ENCODE measurements at regions not wholly inside any gene's neighbourhood (a gene's known extent, or its start where the extent isn't known, plus 50 kb on each side); places are given as distances from the start of the nearest gene placed in this dataset.
"Not testable (repeated sequence)": the region's sequence is repeated elsewhere in the genome, so short reads cannot be mapped to it uniquely, and the experiment has no call there.

DNA sequence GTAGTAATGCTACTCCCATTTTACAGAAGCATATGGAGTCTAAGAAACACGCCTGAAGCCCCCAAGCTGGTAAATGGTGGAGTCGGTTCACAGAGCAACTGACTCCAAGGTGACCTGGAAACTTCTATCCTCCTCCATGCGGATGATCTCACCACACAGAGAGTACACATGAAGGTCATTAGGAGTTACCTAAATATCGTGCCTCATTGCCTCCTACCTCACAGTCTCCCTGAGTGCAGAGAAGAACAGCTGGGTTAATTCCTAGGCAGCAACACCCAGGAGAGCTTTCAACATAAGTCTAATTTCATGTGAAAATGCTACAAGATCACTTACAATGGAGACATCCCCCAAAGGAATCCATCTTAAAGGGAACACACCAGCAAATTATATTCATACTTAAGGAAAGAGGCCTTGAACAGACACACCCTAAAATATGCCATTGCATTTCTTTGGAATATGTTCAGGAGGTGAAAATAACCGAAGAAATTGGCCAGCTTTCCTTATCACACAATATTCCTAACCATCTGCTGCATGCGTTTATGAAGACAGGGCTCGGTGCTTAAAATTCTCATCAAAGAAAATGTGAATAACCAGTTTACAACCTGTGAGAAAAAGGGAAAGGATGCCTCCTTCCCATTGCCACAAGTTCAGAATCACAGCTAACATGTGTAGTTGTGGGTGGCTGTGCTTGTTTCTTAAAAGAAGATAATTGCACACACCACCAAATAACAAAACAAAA is 203.6 kb upstream of the NBEA start:
- H3K27ac ChIP-seq (ENCODE audit: low read depth in 2 of 2, low read length in 1 of 2): no peak overlapping the region
- no peaks in the 10 kb centered on the region for H3K27me3 ChIP-seq (ENCODE audit: control insufficient read depth in 1 of 2, insufficient read depth in 2 of 2, low read length in 2 of 2)
- H3K4me1 ChIP-seq (ENCODE audit: control insufficient read depth in 2 of 2, insufficient read depth in 2 of 2, low read length in 1 of 2): no peaks in the 10 kb centered on the region
- H3K4me3 ChIP-seq (ENCODE audit: low read depth in 1 of 2, low read length in 2 of 2): no peak overlapping the region
- no peaks in the 10 kb centered on the region for H3K36me3 ChIP-seq (ENCODE audit: control insufficient read depth in 2 of 2, insufficient read depth in 2 of 2, low read length in 1 of 2)
- no peaks in the 10 kb centered on the region for H3K9me3 ChIP-seq (ENCODE audit: control insufficient read depth in 2 of 2, insufficient read depth in 1 of 2, low read depth in 1 of 2, low read length in 1 of 2)
- 71 to 73% methylated on average over 7 of the region's 7 CpGs for WGBS, 2 donors

DNA sequence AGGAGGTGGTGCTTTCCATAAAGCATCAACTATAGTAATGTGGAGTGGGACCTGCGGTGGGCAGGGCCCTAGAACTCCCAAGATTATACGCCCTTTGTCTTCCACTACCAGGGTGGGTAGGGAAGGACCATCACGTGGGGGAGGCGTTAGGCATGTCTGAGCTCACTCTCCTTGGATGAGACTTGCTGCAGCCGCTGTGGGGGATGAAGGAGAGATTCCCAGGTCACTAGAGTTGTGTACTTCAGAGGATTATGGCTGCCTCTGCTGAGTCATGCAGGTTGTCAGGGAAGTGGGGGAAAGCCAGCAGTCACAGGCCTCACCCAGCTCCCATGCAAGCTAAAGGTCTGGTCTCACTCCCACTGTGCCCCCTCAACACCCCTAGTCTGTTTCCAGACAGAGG is 195.0 kb upstream of the NBEA start:
- not testable (repeated sequence) for H3K4me3 ChIP-seq (ENCODE audit: low read depth in 1 of 2, low read length in 2 of 2); H3K27me3 ChIP-seq (ENCODE audit: control insufficient read depth in 1 of 2, insufficient read depth in 2 of 2, low read length in 2 of 2); H3K36me3 ChIP-seq (ENCODE audit: control insufficient read depth in 2 of 2, insufficient read depth in 2 of 2, low read length in 1 of 2); H3K9me3 ChIP-seq (ENCODE audit: control insufficient read depth in 2 of 2, insufficient read depth in 1 of 2, low read depth in 1 of 2, low read length in 1 of 2); H3K4me1 ChIP-seq (ENCODE audit: control insufficient read depth in 2 of 2, insufficient read depth in 2 of 2, low read length in 1 of 2); H3K27ac ChIP-seq (ENCODE audit: low read depth in 2 of 2, low read length in 1 of 2)
- 79 to 90% methylated on average over 5 of the region's 5 CpGs for WGBS, 2 donors

DNA sequence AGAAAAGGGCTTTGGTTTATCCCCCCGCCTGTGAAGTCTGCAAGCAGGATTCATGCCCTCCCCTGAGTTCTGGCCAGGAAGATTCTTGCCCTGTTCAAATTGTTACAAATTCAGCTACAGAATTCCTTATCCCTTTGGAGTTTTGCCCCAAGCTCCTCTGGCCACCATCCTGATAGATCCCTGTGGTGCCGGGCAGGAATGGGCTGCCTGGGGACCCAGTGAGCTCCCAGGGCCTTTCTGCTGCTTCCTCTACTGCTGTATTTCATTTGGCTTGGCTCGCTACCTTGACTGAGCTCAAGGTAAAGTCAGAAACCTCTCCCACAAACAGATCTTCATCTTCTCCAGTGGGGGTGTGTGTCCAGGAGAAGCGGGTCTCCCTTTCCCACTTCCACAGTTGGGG is 194.6 kb upstream of the NBEA start:
- no peaks in the 10 kb centered on the region for H3K36me3 ChIP-seq (ENCODE audit: control insufficient read depth in 2 of 2, insufficient read depth in 2 of 2, low read length in 1 of 2)
- H3K4me3 ChIP-seq (ENCODE audit: low read depth in 1 of 2, low read length in 2 of 2): no peak overlapping the region
- no peaks in the 10 kb centered on the region for H3K9me3 ChIP-seq (ENCODE audit: control insufficient read depth in 2 of 2, insufficient read depth in 1 of 2, low read depth in 1 of 2, low read length in 1 of 2)
- WGBS, 2 donors: 88 to 90% methylated on average over 4 of the region's 4 CpGs
- peaks cover 0 to 3% of the 10 kb centered on the region in 2 donors for H3K4me1 ChIP-seq (ENCODE audit: control insufficient read depth in 2 of 2, insufficient read depth in 2 of 2, low read length in 1 of 2)
- H3K27me3 ChIP-seq (ENCODE audit: control insufficient read depth in 1 of 2, insufficient read depth in 2 of 2, low read length in 2 of 2): no peaks in the 10 kb centered on the region
- no peak overlapping the region for H3K27ac ChIP-seq (ENCODE audit: low read depth in 2 of 2, low read length in 1 of 2)

DNA sequence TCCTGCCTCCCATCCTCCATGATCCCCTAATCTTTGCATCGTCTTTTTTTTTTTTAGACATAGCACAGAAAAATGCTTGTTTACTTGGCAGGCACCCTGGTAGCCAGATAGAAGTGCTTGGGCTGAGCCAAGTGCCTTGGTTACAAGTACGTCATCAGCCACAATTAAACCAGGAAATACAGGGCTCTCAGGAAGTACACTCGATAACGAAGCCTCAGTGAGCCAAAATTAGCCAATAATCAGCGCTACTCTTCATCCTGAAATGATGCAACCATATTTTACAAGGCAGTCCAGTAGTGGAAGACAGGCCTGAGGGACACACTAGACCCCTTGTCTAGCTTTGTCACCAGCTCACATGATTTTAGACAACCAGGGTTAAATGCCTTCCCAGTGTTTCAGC is 194.0 kb upstream of the NBEA start:
- H3K36me3 ChIP-seq (ENCODE audit: control insufficient read depth in 2 of 2, insufficient read depth in 2 of 2, low read length in 1 of 2): no peaks in the 10 kb centered on the region
- H3K4me1 ChIP-seq (ENCODE audit: control insufficient read depth in 2 of 2, insufficient read depth in 2 of 2, low read length in 1 of 2): peaks cover 0 to 3% of the 10 kb centered on the region in 2 donors
- peak overlapping the region in 1 of 2 donors; percentile 36 for H3K27ac ChIP-seq (ENCODE audit: low read depth in 2 of 2, low read length in 1 of 2)
- H3K27me3 ChIP-seq (ENCODE audit: control insufficient read depth in 1 of 2, insufficient read depth in 2 of 2, low read length in 2 of 2): no peaks in the 10 kb centered on the region
- 43 to 48% methylated on average over 5 of the region's 5 CpGs for WGBS, 2 donors
- H3K4me3 ChIP-seq (ENCODE audit: low read depth in 1 of 2, low read length in 2 of 2): no peak overlapping the region
- H3K9me3 ChIP-seq (ENCODE audit: control insufficient read depth in 2 of 2, insufficient read depth in 1 of 2, low read depth in 1 of 2, low read length in 1 of 2): no peaks in the 10 kb centered on the region

DNA sequence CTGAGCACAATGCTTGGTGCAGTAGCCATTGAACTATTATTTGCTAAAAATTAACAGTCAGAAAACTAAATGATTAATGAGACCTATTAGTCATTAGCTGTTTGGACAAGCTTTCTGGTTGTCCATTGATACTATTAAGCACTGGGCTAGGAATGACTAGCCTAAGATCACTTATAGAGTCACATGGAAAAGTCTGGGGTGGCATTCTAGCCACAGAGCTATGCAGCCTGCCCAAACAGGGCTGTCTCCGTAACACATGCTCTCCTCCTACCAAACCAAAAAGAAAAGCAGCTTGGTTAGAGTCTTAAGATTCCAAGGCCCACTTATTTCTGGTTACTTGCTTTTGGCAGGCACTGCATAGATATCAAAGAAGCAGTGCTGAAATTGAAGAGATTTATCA is 193.5 kb upstream of the NBEA start:
- Histone ChIP-seq H3K9me3 (ENCODE audit: control insufficient read depth in 2 of 2, insufficient read depth in 1 of 2, low read depth in 1 of 2, low read length in 1 of 2) (no peaks in the 10 kb centered on the region), H3K4me1 (ENCODE audit: control insufficient read depth in 2 of 2, insufficient read depth in 2 of 2, low read length in 1 of 2) (peaks cover 0 to 3% of the 10 kb centered on the region in 2 donors), H3K4me3 (ENCODE audit: low read depth in 1 of 2, low read length in 2 of 2) (no peak overlapping the region), H3K27ac (ENCODE audit: low read depth in 2 of 2, low read length in 1 of 2) (no peak overlapping the region), H3K27me3 (ENCODE audit: control insufficient read depth in 1 of 2, insufficient read depth in 2 of 2, low read length in 2 of 2) (no peaks in the 10 kb centered on the region), H3K36me3 (ENCODE audit: control insufficient read depth in 2 of 2, insufficient read depth in 2 of 2, low read length in 1 of 2) (no peaks in the 10 kb centered on the region)
- WGBS, 2 donors: 55 to 71% methylated on average over 1 of the region's 1 CpG

DNA sequence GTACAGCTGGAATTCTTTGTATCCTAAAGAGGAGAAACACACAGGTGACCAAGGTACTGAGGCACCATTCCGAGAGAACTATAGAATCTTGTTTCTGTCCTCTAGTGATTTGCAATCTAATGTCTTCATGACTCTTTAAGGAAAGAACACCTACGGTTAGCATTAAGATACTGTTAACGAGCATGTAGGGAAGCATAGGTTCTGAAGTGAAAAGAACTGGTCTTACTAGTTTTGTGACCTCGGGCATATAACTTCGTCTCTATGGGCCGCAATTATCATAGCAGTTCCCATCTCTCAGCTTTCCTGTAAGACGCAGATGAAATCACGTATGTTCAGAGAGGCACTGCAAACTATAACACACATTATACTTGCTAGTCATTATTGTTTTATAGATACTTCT is 193.0 kb upstream of the NBEA start:
- H3K4me3 ChIP-seq (ENCODE audit: low read depth in 1 of 2, low read length in 2 of 2): no peak overlapping the region
- no peaks in the 10 kb centered on the region for H3K27me3 ChIP-seq (ENCODE audit: control insufficient read depth in 1 of 2, insufficient read depth in 2 of 2, low read length in 2 of 2)
- no peaks in the 10 kb centered on the region for H3K9me3 ChIP-seq (ENCODE audit: control insufficient read depth in 2 of 2, insufficient read depth in 1 of 2, low read depth in 1 of 2, low read length in 1 of 2)
- peaks cover 0 to 3% of the 10 kb centered on the region in 2 donors for H3K4me1 ChIP-seq (ENCODE audit: control insufficient read depth in 2 of 2, insufficient read depth in 2 of 2, low read length in 1 of 2)
- no peak overlapping the region for H3K27ac ChIP-seq (ENCODE audit: low read depth in 2 of 2, low read length in 1 of 2)
- H3K36me3 ChIP-seq (ENCODE audit: control insufficient read depth in 2 of 2, insufficient read depth in 2 of 2, low read length in 1 of 2): no peaks in the 10 kb centered on the region
- WGBS, 2 donors: 55 to 60% methylated on average over 8 of the region's 8 CpGs

DNA sequence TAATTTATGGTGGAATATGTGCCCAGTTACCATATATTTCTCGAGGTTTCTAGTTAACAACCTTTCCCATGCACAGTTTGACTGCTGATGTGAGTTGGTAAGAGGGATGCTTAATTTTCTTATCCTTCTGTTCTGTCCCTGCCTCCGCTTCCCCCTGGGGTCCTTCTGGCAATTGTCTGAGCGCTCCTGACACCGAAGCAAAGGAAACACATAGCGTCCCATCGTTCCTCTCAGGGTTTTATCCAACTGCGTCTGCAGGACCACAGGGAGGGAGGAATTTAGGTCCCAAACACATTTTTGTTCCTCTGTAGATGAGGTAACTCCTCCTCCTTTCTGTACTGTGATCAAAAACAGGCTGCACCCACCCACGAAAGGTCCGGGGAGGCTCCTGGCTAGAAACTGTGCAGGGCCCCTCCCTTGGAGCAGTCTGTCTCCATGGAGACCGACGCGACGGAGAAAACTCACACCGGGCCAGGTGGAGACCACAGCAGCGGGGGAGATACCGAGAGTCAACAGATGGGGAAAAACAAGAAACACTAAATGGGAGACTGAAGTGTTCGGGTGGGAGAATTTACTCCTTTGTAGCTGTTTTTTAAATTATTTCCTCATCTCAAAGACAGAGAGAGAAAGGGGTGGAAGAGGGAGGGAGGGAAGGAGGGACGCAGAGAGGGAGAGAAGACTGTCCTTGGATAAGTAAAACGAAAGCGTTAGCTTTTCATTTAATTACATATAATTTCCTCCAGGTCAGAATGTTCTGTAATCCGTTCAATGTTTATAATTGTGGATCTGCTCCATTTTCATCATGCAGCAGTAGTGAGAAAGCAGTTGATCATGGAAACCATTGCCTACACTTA is 191.8 kb upstream of the NBEA start:
- Histone ChIP-seq H3K4me3 (ENCODE audit: low read depth in 1 of 2, low read length in 2 of 2) (peak overlapping the region; percentile 8 to 29), H3K4me1 (ENCODE audit: control insufficient read depth in 2 of 2, insufficient read depth in 2 of 2, low read length in 1 of 2) (peaks cover 0 to 3% of the 10 kb centered on the region in 2 donors), H3K27ac (ENCODE audit: low read depth in 2 of 2, low read length in 1 of 2) (no peak overlapping the region), H3K9me3 (ENCODE audit: control insufficient read depth in 2 of 2, insufficient read depth in 1 of 2, low read depth in 1 of 2, low read length in 1 of 2) (no peaks in the 10 kb centered on the region), H3K27me3 (ENCODE audit: control insufficient read depth in 1 of 2, insufficient read depth in 2 of 2, low read length in 2 of 2) (no peaks in the 10 kb centered on the region), H3K36me3 (ENCODE audit: control insufficient read depth in 2 of 2, insufficient read depth in 2 of 2, low read length in 1 of 2) (no peaks in the 10 kb centered on the region)
- 16 to 21% methylated on average over 21 of the region's 21 CpGs for WGBS, 2 donors

DNA sequence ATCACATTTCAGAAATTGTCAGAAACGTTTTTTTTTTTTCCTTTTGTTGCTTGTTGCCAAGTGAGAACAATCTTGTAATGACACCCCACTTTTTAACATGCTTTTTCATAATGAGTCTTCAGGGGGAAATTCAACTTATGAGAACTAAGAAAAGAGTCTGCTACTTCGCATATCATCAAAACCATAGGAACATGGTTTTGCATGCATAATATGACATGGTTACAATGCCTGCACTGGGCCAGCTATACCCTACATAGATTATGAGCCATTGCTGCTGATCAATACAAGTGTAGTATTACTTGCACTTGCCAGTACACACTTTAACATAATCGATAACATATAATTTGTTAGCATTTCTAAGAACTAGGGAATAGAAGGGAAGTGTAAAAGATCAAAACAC is 191.0 kb upstream of the NBEA start:
- no peaks in the 10 kb centered on the region for H3K9me3 ChIP-seq (ENCODE audit: control insufficient read depth in 2 of 2, insufficient read depth in 1 of 2, low read depth in 1 of 2, low read length in 1 of 2)
- peaks cover 0 to 3% of the 10 kb centered on the region in 2 donors for H3K4me1 ChIP-seq (ENCODE audit: control insufficient read depth in 2 of 2, insufficient read depth in 2 of 2, low read length in 1 of 2)
- H3K27ac ChIP-seq (ENCODE audit: low read depth in 2 of 2, low read length in 1 of 2): no peak overlapping the region
- H3K36me3 ChIP-seq (ENCODE audit: control insufficient read depth in 2 of 2, insufficient read depth in 2 of 2, low read length in 1 of 2): no peaks in the 10 kb centered on the region
- 56% methylated on average over 3 of the region's 3 CpGs for WGBS, 2 donors
- H3K4me3 ChIP-seq (ENCODE audit: low read depth in 1 of 2, low read length in 2 of 2): no peak overlapping the region
- H3K27me3 ChIP-seq (ENCODE audit: control insufficient read depth in 1 of 2, insufficient read depth in 2 of 2, low read length in 2 of 2): no peaks in the 10 kb centered on the region

DNA sequence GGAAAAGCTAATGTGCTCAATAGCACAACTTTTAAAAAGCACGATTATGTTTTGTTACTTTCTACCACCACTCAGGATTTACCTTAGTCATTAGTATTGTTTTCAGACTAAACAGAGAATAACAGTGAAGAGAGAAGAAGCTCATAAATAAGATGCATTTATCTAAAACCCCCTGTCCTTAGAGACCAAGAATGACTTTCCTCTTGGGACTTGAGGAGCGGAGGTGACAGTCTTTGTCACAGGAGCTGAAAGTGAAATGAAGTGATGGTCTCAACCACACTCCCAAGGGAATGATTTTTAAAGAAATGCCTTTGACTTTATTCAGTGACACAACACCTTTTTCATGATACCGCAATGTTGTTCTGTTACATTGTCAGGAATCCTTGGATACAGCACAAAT is 190.6 kb upstream of the NBEA start:
- peaks cover 0 to 3% of the 10 kb centered on the region in 2 donors for H3K4me1 ChIP-seq (ENCODE audit: control insufficient read depth in 2 of 2, insufficient read depth in 2 of 2, low read length in 1 of 2)
- 83 to 89% methylated on average over 3 of the region's 3 CpGs for WGBS, 2 donors
- no peak overlapping the region for H3K27ac ChIP-seq (ENCODE audit: low read depth in 2 of 2, low read length in 1 of 2)
- no peak overlapping the region for H3K4me3 ChIP-seq (ENCODE audit: low read depth in 1 of 2, low read length in 2 of 2)
- H3K36me3 ChIP-seq (ENCODE audit: control insufficient read depth in 2 of 2, insufficient read depth in 2 of 2, low read length in 1 of 2): no peaks in the 10 kb centered on the region
- no peaks in the 10 kb centered on the region for H3K9me3 ChIP-seq (ENCODE audit: control insufficient read depth in 2 of 2, insufficient read depth in 1 of 2, low read depth in 1 of 2, low read length in 1 of 2)
- no peaks in the 10 kb centered on the region for H3K27me3 ChIP-seq (ENCODE audit: control insufficient read depth in 1 of 2, insufficient read depth in 2 of 2, low read length in 2 of 2)
